ENCODE measurements at regions not wholly inside any gene's neighbourhood (a gene's known extent, or its start where the extent isn't known, plus 50 kb on each side); places are given as distances from the start of the nearest gene placed in this dataset.
A peak's percentile ranks its signal among the peaks of the same experiment; 100 is the strongest.

DNA sequence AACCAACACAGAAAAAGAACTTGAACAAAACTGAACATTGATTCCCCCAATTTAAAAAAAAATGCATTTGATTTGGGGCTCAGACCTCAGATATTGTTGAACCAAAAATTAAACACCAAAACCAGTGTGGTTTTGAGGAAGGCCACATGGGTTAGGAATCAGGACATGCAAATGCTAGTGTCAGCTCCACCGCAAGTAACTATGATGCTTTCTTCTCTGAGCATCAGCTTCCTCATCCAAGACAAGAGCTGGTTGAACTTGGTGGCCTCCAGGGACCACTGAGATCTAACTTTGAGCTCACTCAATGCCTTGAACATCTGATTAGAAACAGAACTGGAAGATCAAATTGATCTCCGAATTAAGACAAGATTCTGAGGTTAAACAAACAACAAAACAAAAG is 142.9 kb upstream of the NWD2 start:
- TF ChIP-seq RAD21 (conservative IDR thresholded peaks at IDR 0.05) (no peak), EP300 (conservative IDR thresholded peaks at IDR 0.05; ENCODE audit: poor library complexity, severe bottlenecking) (no peak), SMC3 (conservative IDR thresholded peaks at IDR 0.05; ENCODE audit: poor library complexity) (no peak), POLR2AphosphoS5 (IDR thresholded peaks at IDR 0.05) (no peak), EZH2 (IDR thresholded peaks at IDR 0.05; ENCODE audit: borderline replicate concordance, insufficient read depth, low read length, poor library complexity, severe bottlenecking) (no peak), TAF1 (IDR thresholded peaks at IDR 0.05; ENCODE audit: low read depth) (no peak), MXI1 (conservative IDR thresholded peaks at IDR 0.05; ENCODE audit: poor library complexity, severe bottlenecking) (no peak)
- TF ChIP-seq, protein P1, sequence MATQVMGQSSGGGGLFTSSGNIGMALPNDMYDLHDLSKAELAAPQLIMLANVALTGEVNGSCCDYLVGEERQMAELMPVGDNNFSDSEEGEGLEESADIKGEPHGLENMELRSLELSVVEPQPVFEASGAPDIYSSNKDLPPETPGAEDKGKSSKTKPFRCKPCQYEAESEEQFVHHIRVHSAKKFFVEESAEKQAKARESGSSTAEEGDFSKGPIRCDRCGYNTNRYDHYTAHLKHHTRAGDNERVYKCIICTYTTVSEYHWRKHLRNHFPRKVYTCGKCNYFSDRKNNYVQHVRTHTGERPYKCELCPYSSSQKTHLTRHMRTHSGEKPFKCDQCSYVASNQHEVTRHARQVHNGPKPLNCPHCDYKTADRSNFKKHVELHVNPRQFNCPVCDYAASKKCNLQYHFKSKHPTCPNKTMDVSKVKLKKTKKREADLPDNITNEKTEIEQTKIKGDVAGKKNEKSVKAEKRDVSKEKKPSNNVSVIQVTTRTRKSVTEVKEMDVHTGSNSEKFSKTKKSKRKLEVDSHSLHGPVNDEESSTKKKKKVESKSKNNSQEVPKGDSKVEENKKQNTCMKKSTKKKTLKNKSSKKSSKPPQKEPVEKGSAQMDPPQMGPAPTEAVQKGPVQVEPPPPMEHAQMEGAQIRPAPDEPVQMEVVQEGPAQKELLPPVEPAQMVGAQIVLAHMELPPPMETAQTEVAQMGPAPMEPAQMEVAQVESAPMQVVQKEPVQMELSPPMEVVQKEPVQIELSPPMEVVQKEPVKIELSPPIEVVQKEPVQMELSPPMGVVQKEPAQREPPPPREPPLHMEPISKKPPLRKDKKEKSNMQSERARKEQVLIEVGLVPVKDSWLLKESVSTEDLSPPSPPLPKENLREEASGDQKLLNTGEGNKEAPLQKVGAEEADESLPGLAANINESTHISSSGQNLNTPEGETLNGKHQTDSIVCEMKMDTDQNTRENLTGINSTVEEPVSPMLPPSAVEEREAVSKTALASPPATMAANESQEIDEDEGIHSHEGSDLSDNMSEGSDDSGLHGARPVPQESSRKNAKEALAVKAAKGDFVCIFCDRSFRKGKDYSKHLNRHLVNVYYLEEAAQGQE (IDR thresholded peaks at IDR 0.05; ENCODE audit: borderline replicate concordance): no peak
- TF ChIP-seq, protein P2, sequence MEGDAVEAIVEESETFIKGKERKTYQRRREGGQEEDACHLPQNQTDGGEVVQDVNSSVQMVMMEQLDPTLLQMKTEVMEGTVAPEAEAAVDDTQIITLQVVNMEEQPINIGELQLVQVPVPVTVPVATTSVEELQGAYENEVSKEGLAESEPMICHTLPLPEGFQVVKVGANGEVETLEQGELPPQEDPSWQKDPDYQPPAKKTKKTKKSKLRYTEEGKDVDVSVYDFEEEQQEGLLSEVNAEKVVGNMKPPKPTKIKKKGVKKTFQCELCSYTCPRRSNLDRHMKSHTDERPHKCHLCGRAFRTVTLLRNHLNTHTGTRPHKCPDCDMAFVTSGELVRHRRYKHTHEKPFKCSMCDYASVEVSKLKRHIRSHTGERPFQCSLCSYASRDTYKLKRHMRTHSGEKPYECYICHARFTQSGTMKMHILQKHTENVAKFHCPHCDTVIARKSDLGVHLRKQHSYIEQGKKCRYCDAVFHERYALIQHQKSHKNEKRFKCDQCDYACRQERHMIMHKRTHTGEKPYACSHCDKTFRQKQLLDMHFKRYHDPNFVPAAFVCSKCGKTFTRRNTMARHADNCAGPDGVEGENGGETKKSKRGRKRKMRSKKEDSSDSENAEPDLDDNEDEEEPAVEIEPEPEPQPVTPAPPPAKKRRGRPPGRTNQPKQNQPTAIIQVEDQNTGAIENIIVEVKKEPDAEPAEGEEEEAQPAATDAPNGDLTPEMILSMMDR (IDR thresholded peaks at IDR 0.05; ENCODE audit: poor library complexity, severe bottlenecking): no peak
- Histone ChIP-seq H3K79me2 (replicated peaks; ENCODE audit: insufficient read depth, low read length) (no peaks in the 10 kb centered on the region), H3K27me3 (ENCODE audit: insufficient read depth, low read depth, low read length) (no peaks in the 10 kb centered on the region), H3K9me2 (ENCODE audit: insufficient read depth, low read length) (no peaks in the 10 kb centered on the region), H3K4me3 (ENCODE audit: low read length) (no peak overlapping the region), H4K20me1 (ENCODE audit: insufficient read depth) (no peaks in the 10 kb centered on the region), H3K4me2 (ENCODE audit: low read length) (no peak overlapping the region), H3K27ac (ENCODE audit: low read length) (no peak overlapping the region), H3K36me3 (ENCODE audit: insufficient read depth, low read length) (no peaks in the 10 kb centered on the region), H2AFZ (ENCODE audit: low read depth, low read length) (no peak overlapping the region), H3K9me3 (ENCODE audit: low read length) (no peaks in the 10 kb centered on the region), H3F3A (ENCODE audit: insufficient read depth, low read length, poor library complexity, severe bottlenecking) (no peaks in the 10 kb centered on the region), H3K9ac (ENCODE audit: low read length) (no peak overlapping the region)

DNA sequence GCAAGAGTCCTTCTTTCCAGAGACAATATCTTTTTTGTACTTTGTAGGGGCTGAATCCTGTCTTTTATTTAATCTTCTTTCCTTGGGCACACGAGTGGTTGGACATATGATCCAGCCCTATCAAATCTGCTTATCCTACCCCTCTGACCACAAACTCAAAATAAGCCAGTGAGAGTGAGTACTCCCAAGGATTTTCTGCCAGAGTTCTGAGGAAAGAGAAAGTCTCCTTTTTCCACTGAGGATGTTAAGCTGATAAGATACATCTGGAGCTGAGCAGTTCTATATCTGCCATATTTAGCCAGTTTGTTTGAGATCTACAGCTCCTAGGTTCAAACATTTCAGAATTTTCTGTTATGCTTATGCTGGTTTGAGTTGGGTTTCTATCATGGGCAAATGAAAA is 134.8 kb upstream of the NWD2 start:
- no peak overlapping the region for H2AFZ ChIP-seq (ENCODE audit: low read depth, low read length)
- H3K27ac ChIP-seq (ENCODE audit: low read length): no peak overlapping the region
- no peaks in the 10 kb centered on the region for H3K79me2 ChIP-seq (replicated peaks; ENCODE audit: insufficient read depth, low read length)
- H3F3A ChIP-seq (ENCODE audit: insufficient read depth, low read length, poor library complexity, severe bottlenecking): no peaks in the 10 kb centered on the region
- TF ChIP-seq RAD21 (conservative IDR thresholded peaks at IDR 0.05): no peak
- no peak for TF ChIP-seq EP300 (conservative IDR thresholded peaks at IDR 0.05; ENCODE audit: poor library complexity, severe bottlenecking)
- no peak overlapping the region for H3K9ac ChIP-seq (ENCODE audit: low read length)
- no peaks in the 10 kb centered on the region for H3K9me2 ChIP-seq (ENCODE audit: insufficient read depth, low read length)
- no peak overlapping the region for H3K4me2 ChIP-seq (ENCODE audit: low read length)
- no peaks in the 10 kb centered on the region for H4K20me1 ChIP-seq (ENCODE audit: insufficient read depth)
- H3K4me3 ChIP-seq (ENCODE audit: low read length): no peak overlapping the region
- H3K9me3 ChIP-seq (ENCODE audit: low read length): no peaks in the 10 kb centered on the region
- no peaks in the 10 kb centered on the region for H3K36me3 ChIP-seq (ENCODE audit: insufficient read depth, low read length)
- H3K27me3 ChIP-seq (ENCODE audit: insufficient read depth, low read depth, low read length): no peaks in the 10 kb centered on the region

DNA sequence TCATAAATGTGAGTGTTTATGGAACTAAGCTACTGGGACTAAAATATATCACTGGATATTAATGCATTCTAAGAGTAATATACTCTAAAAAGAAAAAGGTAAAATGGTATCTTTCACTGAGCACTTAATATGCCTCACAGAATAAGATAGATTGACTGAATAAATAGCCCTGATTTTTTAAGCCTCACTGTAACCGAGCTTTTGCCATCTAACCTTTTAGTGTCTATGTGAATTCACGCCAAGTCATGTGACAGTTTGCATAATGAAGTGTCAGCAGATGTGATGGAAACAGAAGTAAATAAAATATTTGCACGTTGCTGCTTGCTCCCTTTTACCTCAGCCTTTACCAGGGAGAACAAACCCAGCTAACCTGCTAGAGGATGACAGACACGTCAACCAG is 119.7 kb upstream of the NWD2 start:
- TF ChIP-seq, protein P1 (IDR thresholded peaks at IDR 0.05; ENCODE audit: borderline replicate concordance): peak; percentile 15
- no peak for TF ChIP-seq TAF1 (IDR thresholded peaks at IDR 0.05; ENCODE audit: low read depth)
- TF ChIP-seq EP300 (conservative IDR thresholded peaks at IDR 0.05; ENCODE audit: poor library complexity, severe bottlenecking): peak; percentile 60
- TF ChIP-seq POLR2AphosphoS5 (IDR thresholded peaks at IDR 0.05): no peak
- peak overlapping the region; percentile 61 for H3K27ac ChIP-seq (ENCODE audit: low read length)
- no peak overlapping the region for H3K4me3 ChIP-seq (ENCODE audit: low read length)
- no peak overlapping the region for H3K9ac ChIP-seq (ENCODE audit: low read length)
- no peaks in the 10 kb centered on the region for H3K9me3 ChIP-seq (ENCODE audit: low read length)
- H3K9me2 ChIP-seq (ENCODE audit: insufficient read depth, low read length): no peaks in the 10 kb centered on the region
- H4K20me1 ChIP-seq (ENCODE audit: insufficient read depth): no peaks in the 10 kb centered on the region
- H3K79me2 ChIP-seq (replicated peaks; ENCODE audit: insufficient read depth, low read length): no peaks in the 10 kb centered on the region
- no peaks in the 10 kb centered on the region for H3F3A ChIP-seq (ENCODE audit: insufficient read depth, low read length, poor library complexity, severe bottlenecking)
- no peaks in the 10 kb centered on the region for H3K27me3 ChIP-seq (ENCODE audit: insufficient read depth, low read depth, low read length)
- no peak overlapping the region for H2AFZ ChIP-seq (ENCODE audit: low read depth, low read length)
- H3K36me3 ChIP-seq (ENCODE audit: insufficient read depth, low read length): no peaks in the 10 kb centered on the region
- no peak overlapping the region for H3K4me2 ChIP-seq (ENCODE audit: low read length)

Data from neural cell (in vitro differentiated cells).